Esophagus muscularis mucosa (tissue), 4 donors: ENCODE measurements at regions not wholly inside any gene's neighbourhood (a gene's known extent, or its start where the extent isn't known, plus 50 kb on each side); places are given as distances from the start of the nearest gene placed in this dataset.

ENCODE experiments used
- DNase-seq: peaks from one replicate; pipeline ENCODE4 v3.0.0-alpha.2; 2017; ENCODE audit errors: extremely low spot score
- H3K27ac ChIP-seq, 4 donors: fragments of 200-600 bp; sonication (generic); replicated peaks in 1 of 4; 1 replicate in 3 of 4; 2 replicates in 1 of 4; pipeline ENCODE4 v1.5.1; 2016 to 2019; ENCODE audit warnings: mild to moderate bottlenecking in 1 of 4
- H3K27me3 ChIP-seq, 4 donors: fragments of 200-600 bp; sonication (generic); one replicate each; pipeline versions ENCODE4 v1.5.1 to v1.6.0; 2016 to 2019
- H3K36me3 ChIP-seq, 4 donors: fragments of 200-600 bp; sonication (generic); one replicate each; pipeline ENCODE4 v1.5.1; 2016 to 2019
- H3K4me1 ChIP-seq, 4 donors: fragments of 200-600 bp; sonication (generic); one replicate each; pipeline ENCODE4 v1.5.1; 2016 to 2019
- H3K4me3 ChIP-seq, 4 donors: fragments of 200-600 bp; sonication (generic); 1 replicate in 2 of 4; 2 replicates in 2 of 4; pipeline ENCODE4 v1.5.1; 2016 to 2019; ENCODE audit warnings: mild to moderate bottlenecking in 4 of 4, moderate library complexity in 1 of 4
- H3K9me3 ChIP-seq, 4 donors: fragments of 200-600 bp; sonication (generic); 1 replicate in 3 of 4; 2 replicates in 1 of 4; pipeline ENCODE4 v1.5.1; 2016 to 2019
- CTCF ChIP-seq, 3 experiments: fragments of 200-600 bp in 2 of 3; fragments of 450-650 bp in 1 of 3; sonication (generic) in 2 of 3; IDR thresholded peaks; one replicate each; pipeline ENCODE4 v1.5.1; 2017 to 2019; ENCODE audit warnings: antibody characterized with exemption in 3 of 3, mild to moderate bottlenecking in 2 of 3, moderate library complexity in 1 of 3
- EP300 ChIP-seq: sonication (generic); formaldehyde crosslinking; IDR thresholded peaks from one replicate; pipeline ENCODE4 v1.6.1; 2017; ENCODE audit warnings: antibody characterized with exemption
- POLR2A ChIP-seq: fragments of 450-650 bp; IDR thresholded peaks from one replicate; pipeline ENCODE4 v1.6.1; 2017; ENCODE audit warnings: antibody characterized with exemption, moderate library complexity, mild to moderate bottlenecking, low read depth
- POLR2AphosphoS5 ChIP-seq, 2 donors: sonication (generic); formaldehyde crosslinking; IDR thresholded peaks; one replicate each; pipeline ENCODE4 v1.6.1; 2017; ENCODE audit warnings: antibody characterized with exemption in 2 of 2
- WGBS: methylation state at CpG from one replicate; pipeline ENCODE4 v1.1.5; 2018; 5-methylcytosine and 5-hydroxymethylcytosine counted together
- intact Hi-C: fragments of 100-400 bp; cut with DNase I; formaldehyde crosslinking; loops from one replicate; pipeline ENCODE4 v1.15.1; 2023

DNA sequence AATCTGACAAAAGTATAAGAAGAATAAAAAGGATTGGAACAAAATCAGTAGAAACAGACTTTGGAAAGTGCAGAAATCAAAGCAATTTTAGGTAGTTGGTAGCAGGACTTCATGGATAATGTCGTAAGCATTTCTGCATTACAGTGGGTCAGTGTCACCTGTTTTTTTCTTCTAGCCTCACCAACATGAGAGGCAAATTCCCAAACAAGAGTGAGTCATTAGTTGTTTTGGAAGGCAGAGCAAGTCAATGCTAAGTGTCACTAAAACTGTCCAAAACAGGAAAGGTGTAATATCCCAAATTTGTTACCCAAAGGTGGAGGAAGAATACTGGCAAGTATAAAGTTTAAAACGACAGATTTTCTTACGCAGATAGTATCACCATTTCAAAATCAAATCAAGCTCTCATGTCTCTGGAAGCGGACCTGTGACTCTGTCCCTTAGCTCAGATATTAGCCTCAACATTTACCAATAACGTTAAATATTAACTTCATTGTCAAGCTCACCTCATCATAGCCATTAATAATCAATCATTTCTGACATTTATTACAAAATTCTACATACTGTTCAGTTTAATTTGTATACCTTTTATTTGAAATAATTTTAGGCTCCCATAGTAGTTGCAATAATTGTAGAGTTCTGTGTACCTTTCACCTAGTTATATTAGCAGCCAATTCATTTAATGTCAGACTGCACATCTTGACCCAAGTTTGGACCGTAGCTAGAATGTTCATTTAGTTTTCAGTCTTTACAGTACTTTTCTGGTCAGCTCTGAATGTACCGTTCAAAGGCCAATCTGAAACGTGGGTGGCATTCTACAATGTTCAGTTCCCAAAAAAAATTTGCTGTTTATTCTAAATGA lies 901.2 kb upstream of the COX7C start:
- no peak for DNase-seq
- WGBS, result 73% methylated on average over 8 of the region's 8 CpGs

DNA sequence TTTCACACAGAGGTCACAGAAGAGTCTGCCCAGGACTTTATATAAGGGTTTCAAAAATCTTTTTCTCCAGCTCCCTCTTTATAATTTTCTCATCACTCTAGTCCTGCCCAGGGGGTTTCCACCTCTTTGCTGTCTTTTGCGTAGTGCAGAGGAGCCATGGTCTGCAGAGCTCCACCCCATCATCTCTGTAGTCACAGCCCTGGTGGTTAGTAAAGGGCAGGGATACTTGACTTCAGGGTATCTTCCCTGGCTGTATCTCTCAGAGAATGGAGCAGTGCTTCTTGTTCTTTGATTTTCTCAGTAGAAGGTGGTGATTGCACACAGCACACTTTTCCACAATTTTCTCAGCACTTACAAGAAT lies 900.6 kb upstream of the COX7C start:
- H3K36me3 ChIP-seq, result no peaks in the 10 kb centered on the region
- no peaks in the 10 kb centered on the region for H3K27me3 ChIP-seq
- intact Hi-C loops, result no loop called here
- 89% methylated on average over 1 of the region's 1 CpG for whole genome bisulfite sequencing
- H3K4me1 ChIP-seq, result no peaks in the 10 kb centered on the region
- no peak overlapping the region for H3K27ac ChIP-seq
- TF ChIP-seq EP300, result no peak
- no peaks in the 10 kb centered on the region for H3K9me3 ChIP-seq
- no peak for DNase-seq
- no peak overlapping the region for H3K4me3 ChIP-seq

More for the DNA sequence above, 901.2 kb upstream of the COX7C start:
- no peaks in the 10 kb centered on the region for H3K9me3 ChIP-seq
- intact Hi-C loops, result no loop called here
- TF ChIP-seq POLR2AphosphoS5 (IDR thresholded peaks at IDR 0.05) (no peak), EP300 (no peak), CTCF (IDR thresholded peaks at IDR 0.05) (no peak), POLR2A (no peak)
- H3K27ac ChIP-seq, result no peak overlapping the region
- no peaks in the 10 kb centered on the region for H3K36me3 ChIP-seq
- no peaks in the 10 kb centered on the region for H3K4me1 ChIP-seq
- H3K4me3 ChIP-seq, result no peak overlapping the region
- H3K27me3 ChIP-seq, result no peaks in the 10 kb centered on the region

- Histone ChIP-seq H3K9me3 (no peaks in the 10 kb centered on the region), H3K4me1 (no peaks in the 10 kb centered on the region), H3K36me3 (no peaks in the 10 kb centered on the region), H3K4me3 (no peak overlapping the region), H3K27me3 (no peaks in the 10 kb centered on the region), H3K27ac (no peak overlapping the region)
- WGBS, result 64% methylated on average over 3 of the region's 3 CpGs
- TF ChIP-seq CTCF (IDR thresholded peaks at IDR 0.05) (no peak), EP300 (no peak), POLR2A (no peak), POLR2AphosphoS5 (IDR thresholded peaks at IDR 0.05) (no peak)
- no peak for DNase-seq
- intact Hi-C loops, result no loop called here
Measured at GRCh38 chr5:85732185-85732584, 885.6 kb upstream of the COX7C start.

DNA sequence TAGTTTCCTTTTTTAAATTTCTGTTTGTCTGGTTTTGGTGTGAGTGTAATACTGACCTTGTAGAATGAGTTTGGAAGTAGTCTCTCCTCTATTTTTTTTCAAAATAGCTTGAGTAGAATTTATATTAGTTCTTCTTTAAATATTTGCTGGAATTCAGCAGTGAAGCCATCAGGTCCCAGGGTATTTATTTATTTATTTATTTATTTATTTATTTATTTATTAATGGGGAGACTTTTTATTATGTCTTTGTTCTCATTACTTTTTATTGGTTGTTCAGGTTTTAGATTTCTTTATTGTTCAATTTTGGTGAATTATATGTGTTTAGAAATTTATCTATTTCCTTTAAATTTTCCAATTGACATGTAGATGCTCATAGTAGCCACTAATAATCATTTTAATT lies 875.8 kb upstream of the COX7C start:
- intact Hi-C loops, result no loop called here
- no peak for DNase-seq
- Histone ChIP-seq H3K4me1 (no peaks in the 10 kb centered on the region), H3K4me3 (no peak overlapping the region), H3K27ac (no peak overlapping the region), H3K36me3 (no peaks in the 10 kb centered on the region), H3K27me3 (no peaks in the 10 kb centered on the region), H3K9me3 (no peaks in the 10 kb centered on the region)
- no peak for TF ChIP-seq EP300
- TF ChIP-seq POLR2AphosphoS5 (IDR thresholded peaks at IDR 0.05), result no peak
- TF ChIP-seq CTCF (IDR thresholded peaks at IDR 0.05), result no peak
- no peak for TF ChIP-seq POLR2A

DNA sequence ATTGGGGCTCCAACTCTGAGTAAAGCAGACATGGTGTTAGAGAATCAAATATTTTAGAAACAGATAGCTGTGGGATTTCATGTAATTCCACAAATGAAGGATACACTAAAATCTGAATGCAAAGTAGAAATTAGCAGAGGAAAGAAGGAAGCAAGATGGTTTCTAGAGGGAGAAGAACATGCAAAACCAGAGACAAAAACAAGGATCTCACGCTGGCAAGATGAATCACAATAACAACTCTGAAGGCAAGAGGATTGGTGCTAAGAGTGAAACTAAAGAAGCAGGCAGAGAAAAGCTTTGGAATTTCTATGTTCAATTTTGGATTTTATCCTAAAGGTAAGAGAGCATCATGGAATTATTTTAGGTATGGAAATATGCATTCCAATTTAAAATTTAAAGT lies 857.2 kb upstream of the COX7C start:
- WGBS, result 84% methylated on average over 1 of the region's 1 CpG
- Histone ChIP-seq H3K9me3 (peaks cover 0 to under 1% (median 0%) of the 10 kb centered on the region in 4 donors), H3K4me1 (no peaks in the 10 kb centered on the region), H3K36me3 (no peaks in the 10 kb centered on the region), H3K4me3 (no peak overlapping the region), H3K27me3 (no peaks in the 10 kb centered on the region), H3K27ac (no peak overlapping the region)
- intact Hi-C loops, result no loop called here
- DNase-seq, result no peak
- TF ChIP-seq POLR2AphosphoS5 (IDR thresholded peaks at IDR 0.05), result no peak
- no peak for TF ChIP-seq CTCF (IDR thresholded peaks at IDR 0.05)
- no peak for TF ChIP-seq POLR2A
- no peak for TF ChIP-seq EP300
